ENCODE measurements at regions not wholly inside any gene's neighbourhood (a gene's known extent, or its start where the extent isn't known, plus 50 kb on each side); places are given as distances from the start of the nearest gene placed in this dataset.
A peak's percentile ranks its signal among the peaks of the same experiment; 100 is the strongest.
"Not testable (repeated sequence)": the region's sequence is repeated elsewhere in the genome, so short reads cannot be mapped to it uniquely, and the experiment has no call there.

DNA sequence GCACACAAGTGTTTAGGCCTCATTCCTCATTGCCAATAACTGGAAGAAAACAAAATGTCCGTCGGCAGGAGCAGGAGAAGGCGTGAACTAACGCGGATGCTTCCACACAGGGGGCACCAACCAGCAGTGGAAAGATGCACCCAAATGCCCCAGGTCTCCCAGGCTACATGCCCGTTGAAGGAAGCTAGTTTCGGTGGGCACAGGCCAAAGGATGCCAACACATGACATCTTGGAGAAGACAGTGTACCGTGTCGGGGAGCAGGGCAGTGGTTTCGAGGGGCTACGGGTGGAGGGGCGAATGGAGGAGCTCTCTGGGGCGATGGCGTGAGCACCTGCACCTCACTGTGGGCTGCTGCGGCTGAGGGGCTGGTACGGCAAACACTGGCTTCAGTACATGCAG is 64.7 kb upstream of the MUC20 start:
- H4K20me1 ChIP-seq (ENCODE audit: insufficient read depth); H3K4me2 ChIP-seq (ENCODE audit: unreplicated experiment); H3K27ac ChIP-seq; H3K9me2 ChIP-seq (ENCODE audit: insufficient read depth); H3K4me3 ChIP-seq; H3F3A ChIP-seq (ENCODE audit: insufficient read depth); H3K36me3 ChIP-seq (ENCODE audit: low read depth); H2AFZ ChIP-seq; DNase-seq; H3K9me3 ChIP-seq (ENCODE audit: low read depth); H3K27me3 ChIP-seq (replicated peaks; ENCODE audit: insufficient read depth); H3K79me2 ChIP-seq (ENCODE audit: insufficient read depth); in situ Hi-C loops (cut with MboI); H3K9ac ChIP-seq; H3K4me1 ChIP-seq (ENCODE audit: insufficient read depth): not testable (repeated sequence)
- WGBS, 2 experiments (ENCODE audit: low coverage in 1 of 2, low lambda C conversion rate in 2 of 2, missing lambda C conversion rate in 2 of 2): 85 to 86% methylated on average over 14 to 16 of the region's 16 CpGs

DNA sequence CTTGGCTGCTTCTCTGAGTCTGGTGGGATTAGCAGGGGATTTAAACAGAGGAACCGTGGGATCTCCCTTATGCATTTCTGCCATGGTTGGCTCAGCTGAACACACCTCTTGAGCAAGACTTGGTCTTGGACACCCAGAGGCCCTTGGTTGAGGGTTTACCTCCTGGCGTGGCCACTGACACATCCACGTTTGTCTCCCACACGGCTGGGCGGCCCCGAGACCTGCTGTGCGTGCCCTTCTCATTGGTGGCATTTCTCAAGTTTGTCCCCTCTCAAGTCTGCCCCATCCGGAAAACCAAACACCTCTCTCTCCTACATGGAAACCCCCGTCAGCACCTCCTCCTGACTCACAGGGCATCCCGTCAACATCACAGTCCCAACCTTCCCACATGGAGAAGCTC is 66.0 kb upstream of the MUC20 start:
- DNase-seq; H3K9me2 ChIP-seq (ENCODE audit: insufficient read depth); H3K9ac ChIP-seq; H3K4me3 ChIP-seq; H4K20me1 ChIP-seq (ENCODE audit: insufficient read depth); H3K27me3 ChIP-seq (replicated peaks; ENCODE audit: insufficient read depth); H3K4me1 ChIP-seq (ENCODE audit: insufficient read depth); H3K9me3 ChIP-seq (ENCODE audit: low read depth); H3K36me3 ChIP-seq (ENCODE audit: low read depth); H3K27ac ChIP-seq; in situ Hi-C loops (cut with MboI); H3K4me2 ChIP-seq (ENCODE audit: unreplicated experiment); H3K79me2 ChIP-seq (ENCODE audit: insufficient read depth); H3F3A ChIP-seq (ENCODE audit: insufficient read depth); H2AFZ ChIP-seq: not testable (repeated sequence)
- 83 to 93% methylated on average over 3 of the region's 10 CpGs for WGBS, 2 experiments (ENCODE audit: low coverage in 1 of 2, low lambda C conversion rate in 2 of 2, missing lambda C conversion rate in 2 of 2)

- in situ Hi-C loops (cut with MboI); H3K9me2 ChIP-seq (ENCODE audit: insufficient read depth): not testable (repeated sequence)
Measured at GRCh38 chr3:195654138-195654537, 66.6 kb upstream of the MUC20 start.

GRCh38 chr3:195653641-195654040 is 67.1 kb upstream of the MUC20 start:
- H3K9me3 ChIP-seq (ENCODE audit: low read depth); H3K27me3 ChIP-seq (replicated peaks; ENCODE audit: insufficient read depth); in situ Hi-C loops (cut with MboI); H3F3A ChIP-seq (ENCODE audit: insufficient read depth); H4K20me1 ChIP-seq (ENCODE audit: insufficient read depth); H3K9me2 ChIP-seq (ENCODE audit: insufficient read depth); H3K4me3 ChIP-seq; H2AFZ ChIP-seq; H3K36me3 ChIP-seq (ENCODE audit: low read depth); H3K79me2 ChIP-seq (ENCODE audit: insufficient read depth); H3K4me2 ChIP-seq (ENCODE audit: unreplicated experiment); H3K9ac ChIP-seq; H3K4me1 ChIP-seq (ENCODE audit: insufficient read depth); H3K27ac ChIP-seq: not testable (repeated sequence)
- DNase-seq: peak; percentile 44
- WGBS, 2 experiments (ENCODE audit: low coverage in 1 of 2, low lambda C conversion rate in 2 of 2, missing lambda C conversion rate in 2 of 2): 4 to 9% methylated on average over 10 to 11 of the region's 14 CpGs

More at GRCh38 chr3:195654138-195654537, 66.6 kb upstream of the MUC20 start:
- not testable (repeated sequence) for H3K4me2 ChIP-seq (ENCODE audit: unreplicated experiment); H3K4me3 ChIP-seq; H2AFZ ChIP-seq; H3K36me3 ChIP-seq (ENCODE audit: low read depth); H3K79me2 ChIP-seq (ENCODE audit: insufficient read depth); H3K9ac ChIP-seq; DNase-seq; H3F3A ChIP-seq (ENCODE audit: insufficient read depth); H4K20me1 ChIP-seq (ENCODE audit: insufficient read depth); H3K9me3 ChIP-seq (ENCODE audit: low read depth); H3K27me3 ChIP-seq (replicated peaks; ENCODE audit: insufficient read depth); H3K27ac ChIP-seq; H3K4me1 ChIP-seq (ENCODE audit: insufficient read depth)
- 81 to 88% methylated on average over 14 of the region's 15 CpGs for WGBS, 2 experiments (ENCODE audit: low coverage in 1 of 2, low lambda C conversion rate in 2 of 2, missing lambda C conversion rate in 2 of 2)

GRCh38 chr3:195647912-195648702 is 64.4 kb upstream of the APOD start:
- H3K4me1 ChIP-seq (ENCODE audit: insufficient read depth); H3K36me3 ChIP-seq (ENCODE audit: low read depth); H3K9me3 ChIP-seq (ENCODE audit: low read depth); H3K27me3 ChIP-seq (replicated peaks; ENCODE audit: insufficient read depth); H3K9me2 ChIP-seq (ENCODE audit: insufficient read depth); H3K79me2 ChIP-seq (ENCODE audit: insufficient read depth); H3K9ac ChIP-seq; H2AFZ ChIP-seq; in situ Hi-C loops (cut with MboI); DNase-seq; H3K4me2 ChIP-seq (ENCODE audit: unreplicated experiment); H4K20me1 ChIP-seq (ENCODE audit: insufficient read depth); H3F3A ChIP-seq (ENCODE audit: insufficient read depth); H3K4me3 ChIP-seq; H3K27ac ChIP-seq: not testable (repeated sequence)
- 79 to 80% methylated on average over 15 to 19 of the region's 19 CpGs for WGBS, 2 experiments (ENCODE audit: low coverage in 1 of 2, low lambda C conversion rate in 2 of 2, missing lambda C conversion rate in 2 of 2)

GRCh38 chr3:195645872-195646271 is 62.1 kb upstream of the APOD start:
- H2AFZ ChIP-seq; in situ Hi-C loops (cut with MboI); DNase-seq; H3K4me2 ChIP-seq (ENCODE audit: unreplicated experiment); H4K20me1 ChIP-seq (ENCODE audit: insufficient read depth); H3K4me1 ChIP-seq (ENCODE audit: insufficient read depth); H3K9me2 ChIP-seq (ENCODE audit: insufficient read depth); H3K9me3 ChIP-seq (ENCODE audit: low read depth); H3K36me3 ChIP-seq (ENCODE audit: low read depth); H3K27me3 ChIP-seq (replicated peaks; ENCODE audit: insufficient read depth); H3F3A ChIP-seq (ENCODE audit: insufficient read depth); H3K27ac ChIP-seq; H3K4me3 ChIP-seq; H3K9ac ChIP-seq; H3K79me2 ChIP-seq (ENCODE audit: insufficient read depth): not testable (repeated sequence)
- WGBS, 2 experiments (ENCODE audit: low coverage in 1 of 2, low lambda C conversion rate in 2 of 2, missing lambda C conversion rate in 2 of 2): 56 to 66% methylated on average over 7 to 8 of the region's 8 CpGs

- H3K9ac ChIP-seq; H3K79me2 ChIP-seq (ENCODE audit: insufficient read depth); H3K27me3 ChIP-seq (replicated peaks; ENCODE audit: insufficient read depth); in situ Hi-C loops (cut with MboI); H3F3A ChIP-seq (ENCODE audit: insufficient read depth); H2AFZ ChIP-seq; H3K4me1 ChIP-seq (ENCODE audit: insufficient read depth); H3K9me2 ChIP-seq (ENCODE audit: insufficient read depth); H3K9me3 ChIP-seq (ENCODE audit: low read depth); H3K27ac ChIP-seq; H3K4me2 ChIP-seq (ENCODE audit: unreplicated experiment); H3K4me3 ChIP-seq; H4K20me1 ChIP-seq (ENCODE audit: insufficient read depth); H3K36me3 ChIP-seq (ENCODE audit: low read depth); DNase-seq: not testable (repeated sequence)
- WGBS, 2 experiments (ENCODE audit: low coverage in 1 of 2, low lambda C conversion rate in 2 of 2, missing lambda C conversion rate in 2 of 2): 64 to 70% methylated on average over 11 of the region's 11 CpGs
Measured at GRCh38 chr3:195643245-195643644, 59.5 kb upstream of the APOD start.

GRCh38 chr3:195642311-195642710 is 58.6 kb upstream of the APOD start:
- WGBS, 2 experiments (ENCODE audit: low coverage in 1 of 2, low lambda C conversion rate in 2 of 2, missing lambda C conversion rate in 2 of 2): 67 to 74% methylated on average over 8 to 14 of the region's 15 CpGs
- H3K9me2 ChIP-seq (ENCODE audit: insufficient read depth); H3K9me3 ChIP-seq (ENCODE audit: low read depth); DNase-seq; H3F3A ChIP-seq (ENCODE audit: insufficient read depth); H3K4me1 ChIP-seq (ENCODE audit: insufficient read depth); H3K27me3 ChIP-seq (replicated peaks; ENCODE audit: insufficient read depth); H3K27ac ChIP-seq; H3K79me2 ChIP-seq (ENCODE audit: insufficient read depth); H4K20me1 ChIP-seq (ENCODE audit: insufficient read depth); H3K4me3 ChIP-seq; H3K36me3 ChIP-seq (ENCODE audit: low read depth); H3K9ac ChIP-seq; H3K4me2 ChIP-seq (ENCODE audit: unreplicated experiment); H2AFZ ChIP-seq; in situ Hi-C loops (cut with MboI): not testable (repeated sequence)
